ENCODE measurements at regions not wholly inside any gene's neighbourhood (a gene's known extent, or its start where the extent isn't known, plus 50 kb on each side); places are given as distances from the start of the nearest gene placed in this dataset.

- no peak for TF ChIP-seq CTCF (IDR thresholded peaks at IDR 0.05; ENCODE audit: insufficient read depth, low read length, poor library complexity, severe bottlenecking)
- Histone ChIP-seq H3K36me3 (ENCODE audit: control insufficient read depth, insufficient read depth, low read length) (no peaks in the 10 kb centered on the region), H3K4me3 (replicated peaks; ENCODE audit: low read depth, low read length) (no peak overlapping the region), H3K27me3 (replicated peaks; ENCODE audit: control insufficient read depth, insufficient read depth, low read length) (no peaks in the 10 kb centered on the region; the same call in 1 of the 2 replicates)
- DNase-seq (ENCODE audit: extremely low read depth, insufficient read length), result no peak
Measured at GRCh38 chr19:33872445-33873320, 76.0 kb downstream of the KCTD15 start.

- TF ChIP-seq CTCF (IDR thresholded peaks at IDR 0.05; ENCODE audit: insufficient read depth, low read length, poor library complexity, severe bottlenecking), result no peak
- no peak overlapping the region for H3K4me3 ChIP-seq (replicated peaks; ENCODE audit: low read depth, low read length)
- no peaks in the 10 kb centered on the region; the same call in 1 of the 2 replicates for H3K27me3 ChIP-seq (replicated peaks; ENCODE audit: control insufficient read depth, insufficient read depth, low read length)
- no peak for DNase-seq (ENCODE audit: extremely low read depth, insufficient read length)
- H3K36me3 ChIP-seq (ENCODE audit: control insufficient read depth, insufficient read depth, low read length), result no peaks in the 10 kb centered on the region
Measured at GRCh38 chr19:33875071-33875470, 78.4 kb downstream of the KCTD15 start.

GRCh38 chr19:33876192-33876591, 79.5 kb downstream of the KCTD15 start:
- no peaks in the 10 kb centered on the region for H3K36me3 ChIP-seq (ENCODE audit: control insufficient read depth, insufficient read depth, low read length)
- no peaks in the 10 kb centered on the region for H3K27me3 ChIP-seq (replicated peaks; ENCODE audit: control insufficient read depth, insufficient read depth, low read length)
- DNase-seq (ENCODE audit: extremely low read depth, insufficient read length), result no peak
- no peak for TF ChIP-seq CTCF (IDR thresholded peaks at IDR 0.05; ENCODE audit: insufficient read depth, low read length, poor library complexity, severe bottlenecking)
- H3K4me3 ChIP-seq (replicated peaks; ENCODE audit: low read depth, low read length), result no peak overlapping the region

- no peak for TF ChIP-seq CTCF (IDR thresholded peaks at IDR 0.05; ENCODE audit: insufficient read depth, low read length, poor library complexity, severe bottlenecking)
- no peak for DNase-seq (ENCODE audit: extremely low read depth, insufficient read length)
- Histone ChIP-seq H3K27me3 (replicated peaks; ENCODE audit: control insufficient read depth, insufficient read depth, low read length) (no peaks in the 10 kb centered on the region), H3K36me3 (ENCODE audit: control insufficient read depth, insufficient read depth, low read length) (no peaks in the 10 kb centered on the region), H3K4me3 (replicated peaks; ENCODE audit: low read depth, low read length) (no peak overlapping the region)
Measured at GRCh38 chr19:33878030-33878544, 81.4 kb downstream of the KCTD15 start.

- Histone ChIP-seq H3K4me3 (replicated peaks; ENCODE audit: low read depth, low read length) (no peak overlapping the region), H3K36me3 (ENCODE audit: control insufficient read depth, insufficient read depth, low read length) (no peaks in the 10 kb centered on the region), H3K27me3 (replicated peaks; ENCODE audit: control insufficient read depth, insufficient read depth, low read length) (no peaks in the 10 kb centered on the region)
- TF ChIP-seq CTCF (IDR thresholded peaks at IDR 0.05; ENCODE audit: insufficient read depth, low read length, poor library complexity, severe bottlenecking), result no peak
- DNase-seq (ENCODE audit: extremely low read depth, insufficient read length), result no peak
Measured at GRCh38 chr19:33878910-33879810, 82.5 kb downstream of the KCTD15 start.
